T-helper 1 cell treated with Interleukin-12 subunit alpha and Interleukin-12 subunit beta and Interleukin-4 antibody, amounts not matched to agents 30 ng/mL and 1 ng/mL, for 36 hours (primary cell): ENCODE measurements at regions not wholly inside any gene's neighbourhood (a gene's known extent, or its start where the extent isn't known, plus 50 kb on each side); places are given as distances from the start of the nearest gene placed in this dataset.

Experiments used
- intact Hi-C: fragments of 100-400 bp; cut with micrococcal nuclease; formaldehyde crosslinking; loops from one replicate; pipeline ENCODE4 v1.15.1; 2024

DNA sequence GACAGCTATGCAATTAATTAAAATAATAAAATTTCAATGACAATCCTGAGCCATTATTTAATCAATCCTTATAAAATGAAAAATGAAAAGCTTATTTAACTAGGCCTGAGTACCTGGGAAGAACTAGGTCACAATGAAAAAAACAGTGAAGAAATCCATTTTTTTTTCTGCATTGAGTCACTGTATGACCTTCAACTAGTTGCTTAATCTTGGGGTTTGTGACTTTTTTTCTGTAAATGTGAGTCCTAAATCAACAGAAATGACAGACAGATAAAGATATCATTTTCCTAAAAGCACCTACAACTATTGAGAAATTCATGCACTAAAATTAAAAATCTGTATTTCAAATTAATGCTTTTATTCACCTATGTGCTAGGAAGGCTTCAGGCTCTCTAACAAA is 96.8 kb downstream of the TMEM26 start:
- intact Hi-C loops: no loop called here

DNA sequence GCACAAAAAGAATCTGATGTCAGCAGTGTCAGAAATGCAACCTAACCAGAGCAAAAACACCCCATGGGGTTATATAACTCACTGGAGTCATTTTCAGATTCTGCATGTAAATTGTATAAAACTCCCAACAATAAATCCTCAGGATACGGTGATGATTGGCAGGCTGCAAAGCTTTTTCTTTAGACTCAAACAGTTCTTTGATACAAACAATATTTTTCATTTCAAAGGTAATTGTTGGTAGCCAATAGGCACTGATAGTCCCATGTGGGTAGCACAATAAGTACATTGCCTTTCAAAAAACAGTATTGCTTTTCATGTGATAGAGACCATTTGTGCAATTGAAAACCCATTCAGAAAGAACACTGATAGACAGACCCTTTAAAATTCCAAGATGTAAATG is 98.0 kb downstream of the TMEM26 start:
- intact Hi-C loops: no loop called here

DNA sequence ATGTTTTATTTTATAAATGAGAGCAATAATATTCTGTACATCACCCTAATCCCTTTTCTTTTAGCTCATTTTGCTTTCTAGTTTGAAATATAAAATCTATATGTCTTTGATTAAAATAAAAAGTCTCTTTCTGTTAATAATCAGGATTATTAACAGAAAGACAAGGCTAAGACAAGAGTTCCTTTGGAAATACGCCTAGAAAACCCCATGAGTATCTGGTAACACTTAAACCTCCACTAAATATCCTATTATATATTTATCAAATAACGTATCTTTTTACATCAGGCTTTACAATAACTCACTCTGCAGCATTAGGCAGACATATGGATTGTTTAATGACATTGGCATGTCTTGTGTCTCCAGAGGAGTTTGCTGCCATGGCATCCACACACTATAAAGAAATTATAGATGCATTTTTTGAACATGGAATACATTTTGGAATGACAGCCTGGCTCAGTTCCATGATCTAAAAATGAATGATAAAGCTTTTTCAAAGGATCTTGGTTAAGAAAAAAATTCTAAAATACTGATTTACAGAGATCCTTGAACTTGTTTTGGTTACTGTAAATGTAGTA is 98.7 kb downstream of the TMEM26 start:
- intact Hi-C loops: no loop called here

DNA sequence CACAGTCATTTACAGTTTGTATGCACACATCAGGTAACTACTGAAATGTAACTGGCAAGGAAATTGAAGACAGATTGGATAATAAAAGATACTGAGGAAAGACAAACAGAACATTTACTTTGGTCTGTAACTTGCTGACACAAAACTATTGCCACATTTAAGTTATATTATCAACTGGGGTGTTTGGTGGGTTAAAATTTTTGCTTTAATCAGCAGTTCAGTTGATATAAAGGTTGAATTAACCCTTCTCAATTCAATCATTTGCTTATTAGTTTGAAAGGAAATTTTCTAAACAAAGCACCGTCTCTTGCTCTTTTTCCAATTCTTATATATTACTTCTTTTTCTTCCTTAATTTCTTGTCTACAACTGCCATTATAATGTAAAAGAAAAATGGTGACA is 102.4 kb downstream of the TMEM26 start:
- intact Hi-C loops: no loop called here

DNA sequence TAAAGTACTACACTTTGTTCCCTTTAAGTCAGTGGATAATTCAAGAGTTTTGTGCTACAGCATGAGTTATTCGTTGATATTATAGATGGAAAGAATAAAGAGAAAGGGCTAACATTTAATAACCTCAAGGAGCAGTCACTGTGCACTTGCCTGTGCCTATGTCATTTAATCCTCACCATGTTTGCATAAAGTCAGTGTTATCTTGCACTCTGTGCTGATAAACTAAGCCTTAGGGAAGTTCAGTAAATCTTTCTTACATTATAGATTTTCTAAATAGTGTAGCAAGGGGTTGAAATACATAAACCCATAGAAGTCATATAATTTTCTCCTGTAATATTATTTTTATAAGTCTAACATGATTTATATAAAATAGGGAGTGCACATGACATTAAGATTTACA is 103.1 kb downstream of the TMEM26 start:
- intact Hi-C loops: no loop called here

DNA sequence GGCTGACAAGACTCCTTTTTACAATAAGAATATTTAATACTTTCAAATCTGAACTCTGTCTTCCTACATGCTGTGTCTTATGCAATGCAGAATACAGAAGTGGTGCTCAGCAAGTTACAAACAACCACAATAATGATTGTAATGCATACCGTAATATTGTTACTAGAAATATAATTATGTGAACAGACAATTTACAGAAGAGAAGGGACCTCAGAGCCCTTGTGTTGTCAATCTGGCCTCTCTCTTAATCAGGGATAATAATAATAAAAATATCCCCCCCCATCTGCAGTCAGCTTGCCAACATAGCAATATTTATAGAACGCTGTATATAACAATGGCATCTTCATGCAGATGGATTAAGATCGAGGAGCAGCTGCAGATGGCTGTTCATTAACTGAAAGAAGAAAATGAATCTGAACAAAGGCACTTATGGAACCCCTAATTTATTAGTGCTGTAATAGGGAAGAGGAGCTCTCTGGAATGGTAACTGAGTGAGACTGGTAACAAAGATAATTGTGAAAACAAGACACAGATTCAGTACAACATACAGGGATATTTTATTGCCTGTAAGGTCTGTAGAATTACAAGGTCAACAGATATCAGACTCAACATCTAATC is 106.3 kb downstream of the TMEM26 start:
- intact Hi-C loops: no loop called here

DNA sequence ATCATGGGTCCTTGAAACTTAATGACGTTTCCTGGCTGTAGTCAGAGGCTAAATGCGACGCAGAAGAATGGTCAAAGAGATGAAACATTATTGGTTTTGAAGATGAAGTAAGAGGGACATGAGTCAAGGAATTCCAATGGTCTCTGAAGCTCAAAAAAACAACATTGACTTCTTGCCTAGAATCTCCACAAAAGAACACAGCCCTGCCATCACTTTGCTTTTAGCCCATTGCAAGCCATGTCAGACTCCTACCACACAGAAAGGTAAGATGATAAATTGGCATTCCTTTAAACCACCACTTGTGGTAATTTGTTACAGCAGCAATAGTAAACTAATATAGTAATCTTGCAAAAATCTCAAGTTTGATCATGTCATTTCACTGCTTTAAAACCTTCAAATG is 109.4 kb downstream of the TMEM26 start:
- intact Hi-C loops: no loop called here

DNA sequence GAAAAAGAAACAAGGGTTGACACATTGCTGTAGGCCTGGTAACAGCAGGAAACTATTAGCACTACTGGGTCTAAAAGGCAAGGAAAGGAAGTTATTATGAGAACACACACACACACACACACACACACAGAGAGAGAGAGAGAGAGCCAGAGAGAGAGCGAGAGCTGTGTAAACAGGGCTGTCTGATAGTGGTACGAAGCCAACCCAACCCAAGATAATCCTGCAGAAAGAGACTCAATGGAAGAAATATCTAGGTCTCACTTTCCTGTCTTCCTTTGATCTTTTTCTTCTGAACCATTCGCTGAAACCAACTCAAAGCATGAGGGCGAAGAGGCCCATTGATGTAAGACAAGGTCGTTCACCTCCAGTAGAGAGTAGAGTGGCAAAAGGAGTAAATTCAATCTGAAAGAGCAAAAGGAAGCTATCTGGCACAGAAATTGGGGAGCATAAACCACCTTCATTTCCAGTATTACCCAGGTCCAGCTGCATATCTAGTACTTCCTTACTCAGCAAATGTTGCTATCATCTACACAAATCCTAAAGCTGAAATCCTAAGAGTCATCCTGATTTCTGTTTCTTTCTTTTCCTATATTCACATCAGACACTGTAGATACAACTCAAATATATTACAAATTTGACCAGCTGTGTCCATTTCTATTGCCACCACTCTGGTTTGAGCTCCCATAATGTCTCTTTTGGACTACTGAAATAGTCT is 110.2 kb downstream of the TMEM26 start:
- intact Hi-C loops: no loop called here

DNA sequence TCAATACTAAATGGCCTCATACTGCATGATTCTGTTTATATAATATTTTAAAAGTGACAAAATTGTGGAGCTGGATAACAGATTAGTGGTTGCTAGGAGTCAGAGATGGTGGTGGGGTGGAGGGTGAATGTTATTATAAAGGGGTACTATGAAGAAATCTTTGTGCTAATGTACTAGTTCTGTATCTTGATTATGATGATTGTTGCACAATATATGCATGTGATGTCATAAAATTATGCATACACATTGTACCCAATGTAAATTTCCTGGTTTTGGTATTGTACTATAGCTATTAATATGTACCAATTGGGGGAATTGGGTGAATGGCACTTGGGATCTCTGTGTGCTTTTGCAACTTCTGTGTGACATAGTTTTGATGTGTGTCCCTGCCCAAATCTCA is 112.2 kb downstream of the TMEM26 start:
- intact Hi-C loops: no loop called here

DNA sequence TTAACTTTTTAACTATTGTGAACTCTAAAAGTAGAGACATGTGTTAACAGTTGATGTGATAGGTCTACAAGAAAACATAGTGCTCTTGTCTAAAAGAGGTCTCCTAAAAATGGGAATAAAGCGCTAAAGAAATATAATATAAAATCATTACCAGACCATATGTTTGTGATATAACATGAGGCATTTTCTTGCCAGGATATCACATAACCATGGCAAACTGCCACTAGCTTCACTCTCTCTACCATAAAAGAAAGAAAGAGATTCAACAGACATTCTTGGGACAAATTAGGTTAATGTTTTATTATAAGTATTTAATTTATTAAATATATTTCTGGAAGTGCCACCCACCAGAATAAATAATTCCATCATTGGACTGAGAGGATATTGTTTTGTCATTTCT is 115.0 kb downstream of the TMEM26 start:
- intact Hi-C loops: no loop called here

DNA sequence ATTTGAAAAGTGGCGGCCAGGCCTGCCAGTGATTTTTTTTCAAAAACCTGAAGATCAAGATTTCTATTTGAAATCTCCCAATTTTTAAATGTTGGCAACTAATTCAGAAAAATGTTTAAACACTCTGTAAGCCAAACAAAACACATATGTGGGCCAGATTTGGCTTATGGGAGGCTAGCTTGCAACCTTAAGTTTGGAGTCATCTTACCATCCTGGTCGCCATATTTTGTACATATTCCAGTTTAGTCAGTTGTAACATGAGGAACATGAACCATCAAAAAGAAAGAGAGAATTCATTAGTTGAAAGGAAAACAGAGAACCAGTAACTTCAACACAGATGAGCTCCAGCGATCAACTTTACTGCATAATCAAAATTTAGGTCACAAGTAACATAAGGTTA is 115.4 kb downstream of the TMEM26 start:
- intact Hi-C loops: no loop called here

DNA sequence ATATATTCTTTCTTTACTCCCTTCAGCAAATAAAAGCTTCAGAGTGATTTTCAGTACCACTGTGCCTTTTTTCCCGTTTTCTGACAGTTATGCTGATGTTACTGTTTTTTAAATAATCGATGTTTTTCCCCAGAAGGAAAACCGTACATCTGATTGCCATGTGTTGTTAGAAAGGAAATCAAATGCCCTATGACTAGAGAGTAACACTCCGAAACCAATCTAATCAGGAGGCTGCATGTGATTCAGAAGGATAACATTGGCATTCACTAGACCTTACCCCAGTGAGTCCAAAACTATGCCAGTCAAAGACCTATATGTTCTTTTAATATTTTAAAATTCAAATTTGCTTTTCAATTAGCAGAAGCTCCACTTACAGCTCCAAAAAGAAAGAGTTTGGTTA is 116.3 kb downstream of the TMEM26 start:
- intact Hi-C loops: no loop called here

DNA sequence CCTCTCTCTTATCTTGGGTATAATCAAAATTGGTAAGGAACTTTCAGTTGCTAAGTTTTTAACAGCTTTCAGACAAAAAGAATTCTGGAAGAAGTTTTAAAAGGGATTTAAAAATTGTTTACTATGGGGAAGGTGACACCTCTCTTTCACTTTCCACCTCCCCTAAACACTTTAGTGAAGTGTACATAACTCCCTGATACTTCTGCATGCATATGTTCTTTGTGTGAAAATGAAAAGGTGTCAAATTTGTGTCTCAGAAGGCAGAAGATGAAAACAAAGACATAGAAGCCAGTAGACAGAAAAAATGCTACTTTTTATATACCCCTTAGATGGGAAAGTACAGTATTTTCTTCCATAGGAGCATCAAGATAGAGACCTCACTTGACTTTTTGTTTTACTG is 117.8 kb downstream of the TMEM26 start:
- intact Hi-C loops: no loop called here

DNA sequence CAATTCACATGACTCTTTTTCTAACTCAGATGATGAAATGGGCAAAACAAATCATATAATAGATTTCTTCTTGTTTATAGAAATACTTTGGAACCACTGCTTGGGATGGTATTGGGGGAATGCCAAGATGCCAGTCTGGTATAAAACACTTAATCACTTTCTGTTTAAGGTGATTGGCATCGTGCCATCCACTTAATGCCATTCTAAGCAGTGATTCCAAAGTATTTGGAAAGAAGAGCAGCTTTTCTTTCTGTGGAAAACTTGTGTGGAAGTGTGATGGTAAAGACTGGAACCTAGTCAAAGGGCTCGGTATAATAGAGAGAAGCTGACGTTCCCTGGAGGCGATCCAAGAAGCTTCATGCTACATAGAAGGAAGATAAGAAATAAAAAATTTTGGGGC is 120.6 kb downstream of the TMEM26 start:
- intact Hi-C loops: no loop called here

DNA sequence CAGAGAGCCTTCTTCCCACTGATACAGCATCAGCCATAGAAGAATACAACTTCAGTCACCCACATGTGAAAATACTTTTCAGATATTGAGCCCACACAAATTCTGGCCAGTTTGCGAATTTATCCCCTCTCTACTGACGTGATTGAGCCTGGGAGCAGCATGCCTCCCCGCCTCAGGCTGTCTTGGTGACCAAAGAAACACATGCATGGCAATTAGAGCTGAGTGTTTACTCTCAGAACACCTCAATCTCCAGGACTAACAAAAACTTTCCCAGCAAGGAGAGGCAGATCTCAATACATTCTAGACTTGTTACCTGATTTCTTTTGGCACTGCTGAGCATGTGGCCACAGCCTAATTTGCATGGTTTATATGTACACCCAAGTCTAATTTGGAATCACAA is 122.5 kb downstream of the TMEM26 start:
- intact Hi-C loops: no loop called here

DNA sequence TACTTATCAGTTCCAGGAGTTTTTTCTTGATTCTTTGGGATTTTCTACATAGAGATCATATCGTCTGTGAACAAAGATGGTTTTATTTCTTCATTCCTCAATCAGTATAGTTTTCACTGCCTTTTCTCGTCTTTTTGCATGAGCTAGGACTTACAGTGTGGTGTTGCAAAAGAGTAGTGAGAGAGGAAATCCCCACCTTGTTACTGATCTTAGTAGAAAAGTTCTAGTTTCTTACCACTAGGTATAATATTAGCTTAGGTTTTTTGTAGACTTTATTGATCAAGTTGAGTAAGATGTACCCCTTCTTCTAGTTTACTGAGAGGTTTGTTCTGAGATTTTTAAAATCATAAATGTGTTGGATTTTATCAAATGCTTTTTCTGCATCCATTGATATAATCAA is 123.3 kb downstream of the TMEM26 start:
- intact Hi-C loops: no loop called here

DNA sequence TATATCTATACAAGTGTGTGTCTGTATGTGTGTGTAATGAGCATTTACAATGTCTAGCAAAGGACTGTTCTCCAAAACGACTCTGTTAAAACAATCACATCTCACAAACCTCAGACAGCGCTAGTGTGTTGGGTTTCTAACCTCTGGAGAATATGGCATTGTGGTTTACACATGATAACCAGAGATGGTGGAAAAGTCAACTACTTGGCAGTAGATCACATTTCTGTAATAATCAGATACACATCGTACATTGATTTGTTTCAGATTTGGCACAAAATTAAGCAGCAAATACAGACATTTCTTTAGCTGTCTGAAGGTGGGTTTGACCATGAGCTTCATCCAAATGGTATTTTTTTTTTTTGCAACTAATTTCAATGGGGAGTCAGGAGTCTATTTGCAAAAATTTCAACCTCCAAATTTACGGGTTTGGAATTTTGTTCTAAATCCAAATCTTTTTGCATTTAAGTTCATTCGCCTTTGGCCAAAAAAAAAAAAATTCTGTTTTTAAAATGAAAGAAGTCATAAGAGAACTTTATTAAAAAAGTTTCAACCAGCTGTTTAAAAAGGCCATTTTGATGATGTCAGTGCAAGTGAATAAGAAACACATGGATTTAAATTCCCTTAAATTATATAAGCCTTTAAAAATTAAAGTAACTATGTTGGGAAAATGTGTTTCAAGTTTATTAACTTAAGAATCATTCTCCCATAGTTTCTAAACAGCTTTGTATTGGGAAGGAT is 127.8 kb downstream of the TMEM26 start:
- intact Hi-C loops: no loop called here

DNA sequence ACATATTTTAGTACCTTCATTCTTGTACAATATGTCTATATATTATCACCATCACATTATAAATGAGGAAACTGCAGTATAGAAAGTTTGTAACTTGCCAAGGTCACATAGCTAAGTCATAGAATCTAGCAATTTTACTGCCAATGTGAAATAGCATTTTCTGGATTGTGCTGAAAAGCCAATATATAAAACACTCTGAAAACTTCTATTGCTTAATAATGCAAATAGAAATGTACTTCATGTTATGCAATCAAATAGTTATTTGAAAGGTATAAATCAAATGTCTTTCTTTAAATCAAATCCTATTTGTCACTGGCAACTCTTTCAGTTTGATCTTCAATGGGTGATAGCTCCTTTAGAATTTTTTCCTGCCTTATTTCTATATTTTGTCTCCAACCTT is 129.5 kb downstream of the TMEM26 start:
- intact Hi-C loops: no loop called here

DNA sequence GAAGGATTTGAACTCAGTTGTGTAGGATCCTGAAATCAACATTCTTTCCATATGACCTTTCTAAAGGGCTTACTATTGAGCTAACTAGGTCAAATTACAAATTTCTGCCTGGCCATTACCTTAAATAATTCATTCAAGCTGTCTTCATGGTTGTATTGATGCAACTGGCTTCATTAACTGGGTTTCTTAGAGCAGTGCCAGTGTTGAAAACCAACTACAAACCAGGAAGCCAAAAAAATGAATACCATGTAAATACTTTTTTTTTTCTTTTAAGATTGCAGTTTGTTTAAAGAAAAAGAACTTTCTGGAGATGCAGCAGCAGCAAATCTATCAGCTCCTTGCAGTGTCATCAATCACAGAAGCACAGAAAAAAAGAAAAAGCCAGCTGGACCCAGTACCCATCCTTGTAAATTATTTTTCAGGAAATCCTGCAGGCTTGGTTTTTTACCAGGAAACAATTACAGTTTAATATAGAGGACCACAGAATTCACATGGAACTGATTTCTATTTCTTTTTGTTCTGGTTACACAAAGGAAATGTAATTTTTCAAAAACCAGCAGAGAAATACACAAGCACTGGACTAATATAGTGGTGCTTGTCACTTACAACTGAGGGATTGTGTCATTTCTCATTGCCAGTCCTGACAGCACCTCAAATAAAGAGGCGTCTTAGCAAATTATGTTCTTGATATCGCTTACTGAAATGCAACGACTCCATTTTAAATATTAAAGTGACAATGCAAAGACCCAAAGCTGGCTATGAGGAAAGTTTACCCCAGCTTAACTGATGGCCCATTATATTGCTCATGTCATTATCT is 131.9 kb downstream of the TMEM26 start:
- intact Hi-C loops: no loop called here

DNA sequence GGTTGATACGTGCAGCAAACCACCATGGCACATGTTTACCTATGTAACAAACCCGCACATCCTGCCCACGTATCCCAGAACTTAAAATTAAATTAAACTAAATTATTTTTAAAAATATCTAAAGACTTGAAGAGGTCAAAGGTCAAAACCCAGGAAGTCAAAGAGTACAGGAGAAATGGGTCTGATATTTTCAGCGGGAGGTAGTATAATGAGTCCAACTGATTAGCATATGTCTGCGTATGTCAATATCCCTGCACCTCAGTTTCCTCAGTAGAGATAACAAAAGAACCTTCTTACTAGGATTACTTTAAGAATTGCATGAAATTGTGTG is 133.0 kb downstream of the TMEM26 start:
- intact Hi-C loops: no loop called here

DNA sequence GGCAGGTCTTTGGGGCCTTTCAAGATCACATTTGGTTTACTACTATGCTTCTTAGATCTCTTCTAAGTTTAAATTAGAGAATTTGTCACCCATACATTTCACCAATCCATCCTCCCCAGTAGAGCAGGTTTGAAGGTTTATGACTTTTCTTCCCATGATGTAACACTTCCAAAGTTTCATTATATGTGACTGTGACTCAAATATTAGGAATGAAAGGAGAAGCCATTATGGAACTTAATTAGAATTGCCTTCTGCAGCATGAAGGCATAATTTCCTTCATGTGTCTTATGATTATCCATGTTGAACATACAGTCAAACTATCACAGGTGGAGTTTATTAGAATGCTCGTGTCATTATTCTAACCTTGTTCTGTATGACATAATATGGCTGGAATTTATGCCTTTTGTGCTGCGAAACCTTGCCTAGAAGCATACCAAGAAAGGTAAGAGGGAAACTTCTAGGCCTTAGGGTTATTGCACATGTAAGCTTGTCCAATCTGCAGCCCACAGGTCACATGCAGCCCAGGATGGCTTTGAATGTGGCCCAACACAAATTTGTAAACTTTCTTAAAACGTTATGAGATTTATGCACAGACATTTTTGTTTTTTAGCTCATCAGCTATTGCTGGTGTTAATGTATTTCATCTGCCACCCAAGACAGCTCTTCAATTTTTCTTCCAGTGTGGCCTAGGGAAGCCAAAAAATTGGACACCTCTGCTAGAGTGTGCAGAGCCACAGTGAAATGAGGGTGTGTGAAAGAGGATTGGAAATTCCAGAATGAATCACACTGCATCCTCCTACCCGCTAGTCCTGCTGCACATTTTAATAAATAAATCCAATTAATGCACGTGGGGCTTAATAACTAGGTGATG is 133.6 kb downstream of the TMEM26 start:
- intact Hi-C loops: no loop called here
